Mucosa of descending colon (tissue), 3 donors: ENCODE measurements at regions not wholly inside any gene's neighbourhood (a gene's known extent, or its start where the extent isn't known, plus 50 kb on each side); places are given as distances from the start of the nearest gene placed in this dataset.

Experiments
- ATAC-seq: fragments of 200-7000 bp; cut with Tn5 transposase; one replicate; pipeline ENCODE4 v1.9.1; 2020; ENCODE audit warnings: mild to moderate bottlenecking, moderate library complexity
- DNase-seq, 3 donors: peaks; one replicate each; pipeline ENCODE4 v3.0.0-alpha.2; 2020
- H3K36me3 ChIP-seq: fragments of 200-600 bp; one replicate; pipeline ENCODE4 v1.8.0; 2021; ENCODE audit warnings: low read depth, mild to moderate bottlenecking
- H3K4me1 ChIP-seq: fragments of 200-600 bp; one replicate; pipeline ENCODE4 v1.8.0; 2021; ENCODE audit warnings: low read depth, mild to moderate bottlenecking
- H3K4me3 ChIP-seq: fragments of 200-600 bp; one replicate; pipeline ENCODE4 v1.8.0; 2021; ENCODE audit warnings: mild to moderate bottlenecking
- H3K9me3 ChIP-seq: fragments of 200-600 bp; one replicate; pipeline ENCODE4 v1.8.0; 2021; ENCODE audit warnings: mild to moderate bottlenecking
- intact Hi-C, 2 donors: fragments of 100-400 bp; cut with DNase I in 1 of 2; cut with micrococcal nuclease in 1 of 2; formaldehyde crosslinking; loops; one replicate each; pipeline versions ENCODE4 v1.11.0 to v1.11.1; 2022; cut with DNase I, micrococcal nuclease
- TF ChIP-seq, protein P1 (sequence below): fragments of 200-600 bp; IDR thresholded peaks from one replicate; pipeline ENCODE4 v1.8.0; 2022; ENCODE audit warnings: antibody characterized with exemption, mild to moderate bottlenecking
- donor health status: DM: no; HTN: no; CAD: no; lungs with moderate emphysema.
- donor health status: DM: no; HTN: no; CAD: no.
- donor health status: DM: no; HTN: yes; CAD: no.

DNA sequence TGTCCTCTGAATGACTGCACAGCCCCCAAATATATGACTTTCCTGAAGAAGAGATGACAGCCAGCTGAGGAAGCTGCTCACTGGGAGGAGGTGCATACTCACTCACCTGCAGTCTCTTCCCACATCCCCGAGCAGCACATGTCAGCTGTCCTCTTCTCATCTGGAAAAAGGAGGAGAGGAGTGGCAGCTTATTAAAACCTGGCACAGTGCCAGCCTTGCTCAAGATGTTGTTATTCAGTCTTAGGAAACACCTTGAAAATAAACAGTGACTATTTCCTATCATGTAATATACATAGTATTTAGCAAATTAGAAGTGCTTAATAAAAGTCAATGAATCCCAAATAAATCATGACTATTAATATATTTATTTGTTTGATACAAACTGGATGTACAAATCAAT is 232.9 kb downstream of the EPM2A start:
- TF ChIP-seq, protein P1, sequence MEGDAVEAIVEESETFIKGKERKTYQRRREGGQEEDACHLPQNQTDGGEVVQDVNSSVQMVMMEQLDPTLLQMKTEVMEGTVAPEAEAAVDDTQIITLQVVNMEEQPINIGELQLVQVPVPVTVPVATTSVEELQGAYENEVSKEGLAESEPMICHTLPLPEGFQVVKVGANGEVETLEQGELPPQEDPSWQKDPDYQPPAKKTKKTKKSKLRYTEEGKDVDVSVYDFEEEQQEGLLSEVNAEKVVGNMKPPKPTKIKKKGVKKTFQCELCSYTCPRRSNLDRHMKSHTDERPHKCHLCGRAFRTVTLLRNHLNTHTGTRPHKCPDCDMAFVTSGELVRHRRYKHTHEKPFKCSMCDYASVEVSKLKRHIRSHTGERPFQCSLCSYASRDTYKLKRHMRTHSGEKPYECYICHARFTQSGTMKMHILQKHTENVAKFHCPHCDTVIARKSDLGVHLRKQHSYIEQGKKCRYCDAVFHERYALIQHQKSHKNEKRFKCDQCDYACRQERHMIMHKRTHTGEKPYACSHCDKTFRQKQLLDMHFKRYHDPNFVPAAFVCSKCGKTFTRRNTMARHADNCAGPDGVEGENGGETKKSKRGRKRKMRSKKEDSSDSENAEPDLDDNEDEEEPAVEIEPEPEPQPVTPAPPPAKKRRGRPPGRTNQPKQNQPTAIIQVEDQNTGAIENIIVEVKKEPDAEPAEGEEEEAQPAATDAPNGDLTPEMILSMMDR: no peak
- intact Hi-C loops: no loop called here
- peak; percentile 23 for ATAC-seq
- H3K36me3 ChIP-seq: no peaks in the 10 kb centered on the region
- H3K4me3 ChIP-seq: no peak overlapping the region
- no peaks in the 10 kb centered on the region for H3K4me1 ChIP-seq
- DNase-seq: peak in 1 of 3 donors; percentile 32
- H3K9me3 ChIP-seq: no peaks in the 10 kb centered on the region

- no peak for DNase-seq
- no peak overlapping the region for H3K4me3 ChIP-seq
- no peaks in the 10 kb centered on the region for H3K4me1 ChIP-seq
- TF ChIP-seq, protein P1: no peak
- no peaks in the 10 kb centered on the region for H3K36me3 ChIP-seq
- intact Hi-C loops: no loop called here
- ATAC-seq: no peak
- peaks cover 18% of the 10 kb centered on the region for H3K9me3 ChIP-seq
Observed at GRCh38 chr6:145506136-145506535, 229.2 kb downstream of the EPM2A start.

GRCh38 chr6:145506565-145506964 is 228.8 kb downstream of the EPM2A start:
- no peak overlapping the region for H3K4me3 ChIP-seq
- DNase-seq (peak in 1 of 3 donors; percentile 9), ATAC-seq (no peak)
- intact Hi-C loops: no loop called here
- H3K4me1 ChIP-seq: no peaks in the 10 kb centered on the region
- no peaks in the 10 kb centered on the region for H3K36me3 ChIP-seq
- peaks cover 18% of the 10 kb centered on the region for H3K9me3 ChIP-seq
- TF ChIP-seq, protein P1: no peak

- H3K9me3 ChIP-seq: peaks cover 18% of the 10 kb centered on the region
- no peaks in the 10 kb centered on the region for H3K4me1 ChIP-seq
- no peak for DNase-seq
- no peak overlapping the region for H3K4me3 ChIP-seq
- intact Hi-C loops: no loop called here
- ATAC-seq: no peak
- TF ChIP-seq, protein P1: no peak
- H3K36me3 ChIP-seq: no peaks in the 10 kb centered on the region
Observed at GRCh38 chr6:145507239-145507638, 228.1 kb downstream of the EPM2A start.

DNA sequence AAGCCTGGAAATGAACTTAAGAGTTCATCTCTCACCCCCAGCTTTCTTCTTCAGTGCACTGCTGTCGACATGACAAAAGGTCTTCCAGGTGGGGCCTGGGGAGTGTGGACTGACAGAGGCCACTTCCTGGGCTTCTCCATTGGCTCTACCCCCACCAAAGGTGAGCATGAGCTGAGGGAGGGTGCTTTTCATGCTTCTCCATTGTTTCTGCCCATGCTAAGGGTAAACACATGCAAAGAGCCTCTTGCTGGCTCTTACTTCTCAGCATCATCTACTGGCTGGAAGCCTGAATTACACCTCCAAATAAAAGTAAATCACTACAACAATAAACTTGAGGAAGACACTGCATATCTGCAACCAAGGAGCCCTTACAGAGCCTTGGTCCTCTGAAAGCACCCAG is 227.2 kb downstream of the EPM2A start:
- intact Hi-C loops: no loop called here
- Histone ChIP-seq H3K4me3 (no peak overlapping the region), H3K36me3 (no peaks in the 10 kb centered on the region), H3K9me3 (peaks cover 18% of the 10 kb centered on the region), H3K4me1 (no peaks in the 10 kb centered on the region)
- ATAC-seq (no peak), DNase-seq (no peak)
- TF ChIP-seq, protein P1: no peak

DNA sequence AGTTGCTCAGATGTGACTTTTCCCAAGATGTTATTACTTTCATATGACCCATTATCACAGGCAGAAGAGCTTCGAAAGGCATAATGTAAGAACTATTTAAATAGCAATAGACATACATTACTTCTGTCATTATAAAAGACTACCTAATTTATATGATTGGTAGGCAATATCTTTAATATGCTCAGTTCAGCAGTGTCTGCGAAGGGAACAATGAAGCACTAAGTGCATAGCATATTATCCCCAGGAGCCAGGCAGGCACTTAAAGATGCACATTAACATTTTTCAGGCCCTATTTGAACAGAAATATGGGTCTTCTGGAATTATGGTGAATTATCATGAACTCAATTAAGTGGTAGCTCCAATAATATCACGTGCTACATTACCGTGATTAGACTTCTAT is 217.8 kb downstream of the EPM2A start:
- TF ChIP-seq, protein P1: no peak
- DNase-seq (no peak), ATAC-seq (no peak)
- Histone ChIP-seq H3K9me3 (no peaks in the 10 kb centered on the region), H3K4me3 (no peak overlapping the region), H3K4me1 (no peaks in the 10 kb centered on the region), H3K36me3 (no peaks in the 10 kb centered on the region)
- intact Hi-C loops: no loop called here
